Mammary epithelial cell (primary cell): ENCODE measurements at regions not wholly inside any gene's neighbourhood (a gene's known extent, or its start where the extent isn't known, plus 50 kb on each side); places are given as distances from the start of the nearest gene placed in this dataset.

ENCODE experiments used
- CTCF ChIP-seq, 2 donors: IDR thresholded peaks in 1 of 2; conservative IDR thresholded peaks in 1 of 2; 2 replicates each; pipeline ENCODE4 v1.5.1; 2011 to 2012; ENCODE audit warnings: inconsistent platforms in 2 of 2, low read length in 2 of 2, mild to moderate bottlenecking in 2 of 2, control low read depth in 1 of 2, low read depth in 1 of 2; ENCODE audit not compliant: insufficient read depth in 1 of 2; ENCODE audit errors: extremely low read depth in 1 of 2
- EZH2 ChIP-seq: IDR thresholded peaks from 2 replicates; pipeline ENCODE4 v1.6.1; 2012; ENCODE audit warnings: low read length, inconsistent platforms, borderline replicate concordance

- TF ChIP-seq CTCF (conservative IDR thresholded peaks at IDR 0.05 in 1 of 2, IDR thresholded peaks at IDR 0.05 in 1 of 2; ENCODE audit: extremely low read depth in 1 of 2, insufficient read depth in 1 of 2, low read depth in 1 of 2, low read length in 2 of 2) (no peak), EZH2 (no peak)
These were observed 331.1 kb downstream of the KIF20B start for GRCh38 chr10:90032519-90032918.
